OCI-LY3 (cell line): ENCODE measurements at regions not wholly inside any gene's neighbourhood (a gene's known extent, or its start where the extent isn't known, plus 50 kb on each side); places are given as distances from the start of the nearest gene placed in this dataset.
"Not testable (repeated sequence)": the region's sequence is repeated elsewhere in the genome, so short reads cannot be mapped to it uniquely, and the experiment has no call there.

ENCODE experiments used
- H2AFZ ChIP-seq: fragments of 200-600, 300-600 bp; shearing (Covaris generic); 2 replicates; pipeline ENCODE4 v1.6.0; 2014; ENCODE audit warnings: antibody characterized with exemption, low read depth, low read length
- H3K27ac ChIP-seq: fragments of 200-600, 300-600 bp; sonication (generic); 2 replicates; pipeline ENCODE4 v1.5.1; 2014; ENCODE audit warnings: mild to moderate bottlenecking, low read length, moderate library complexity, mixed read lengths
- H3K27me3 ChIP-seq: fragments of 200-600, 300-600 bp; sonication (generic); 2 replicates; pipeline ENCODE4 v1.6.1; 2014; ENCODE audit warnings: low read depth, low read length, mixed read lengths
- H3K36me3 ChIP-seq: fragments of 200-600, 300-600 bp; sonication (generic); replicated peaks from 2 replicates; pipeline ENCODE3; 2014; ENCODE audit warnings: low read depth, low read length, mixed read lengths
- H3K4me1 ChIP-seq: fragments of 300-600, 200-600 bp; sonication (generic); 2 replicates; pipeline ENCODE4 v1.6.1; 2014; ENCODE audit warnings: low read length, mixed read lengths
- H3K4me2 ChIP-seq: fragments of 200-600, 300-600 bp; sonication (generic); 2 replicates; pipeline ENCODE4 v1.6.1; 2014; ENCODE audit warnings: low read length, mixed read lengths
- H3K4me3 ChIP-seq: fragments of 300-600, 200-600 bp; sonication (generic); 2 replicates; pipeline ENCODE4 v1.5.1; 2014; ENCODE audit warnings: antibody characterized with exemption, mild to moderate bottlenecking, low read length, moderate library complexity
- H3K79me2 ChIP-seq: fragments of 300-600, 200-600 bp; shearing (Covaris generic); 2 replicates; pipeline ENCODE4 v1.6.1; 2014; ENCODE audit warnings: mild to moderate bottlenecking, low read length, mixed read lengths
- H3K9ac ChIP-seq: fragments of 300-600, 200-600 bp; shearing (Covaris generic); 2 replicates; pipeline ENCODE4 v1.6.0; 2014; ENCODE audit warnings: mild to moderate bottlenecking, low read length, moderate library complexity
- H3K9me3 ChIP-seq: fragments of 200-600, 300-600 bp; shearing (Covaris generic); 2 replicates; pipeline ENCODE4 v1.6.1; 2014; ENCODE audit warnings: low read length, mixed read lengths; ENCODE audit not compliant: insufficient read depth
- H4K20me1 ChIP-seq: fragments of 200-600, 300-600 bp; sonication (generic); 2 replicates; pipeline ENCODE4 v1.6.1; 2016; ENCODE audit warnings: low read length, mixed read lengths; ENCODE audit not compliant: insufficient read depth

DNA sequence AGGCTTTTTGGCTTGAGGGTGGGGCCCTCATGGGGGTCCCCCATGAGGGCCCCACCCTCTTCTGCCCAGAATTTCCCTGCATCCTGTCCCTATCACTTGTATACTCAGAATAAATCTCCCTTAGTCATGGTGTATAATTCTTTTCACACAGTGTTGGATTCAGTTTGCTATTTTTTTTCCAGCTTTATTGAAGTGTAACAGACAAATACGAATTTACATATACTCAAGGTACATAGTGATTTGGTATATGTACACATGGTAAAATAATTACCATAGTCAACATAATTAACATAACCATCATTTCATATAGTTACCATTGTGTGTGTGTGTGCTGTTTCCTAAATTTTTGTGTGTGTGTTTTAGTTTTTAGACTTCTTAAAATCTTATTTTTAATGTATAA, 289.4 kb downstream of the CNTNAP3B start:
- not testable (repeated sequence) for H3K9me3 ChIP-seq, H3K27ac ChIP-seq, H3K36me3 ChIP-seq, H3K4me1 ChIP-seq, H3K4me2 ChIP-seq, H3K27me3 ChIP-seq, H3K9ac ChIP-seq, H2AFZ ChIP-seq, H3K79me2 ChIP-seq, H4K20me1 ChIP-seq, H3K4me3 ChIP-seq

DNA sequence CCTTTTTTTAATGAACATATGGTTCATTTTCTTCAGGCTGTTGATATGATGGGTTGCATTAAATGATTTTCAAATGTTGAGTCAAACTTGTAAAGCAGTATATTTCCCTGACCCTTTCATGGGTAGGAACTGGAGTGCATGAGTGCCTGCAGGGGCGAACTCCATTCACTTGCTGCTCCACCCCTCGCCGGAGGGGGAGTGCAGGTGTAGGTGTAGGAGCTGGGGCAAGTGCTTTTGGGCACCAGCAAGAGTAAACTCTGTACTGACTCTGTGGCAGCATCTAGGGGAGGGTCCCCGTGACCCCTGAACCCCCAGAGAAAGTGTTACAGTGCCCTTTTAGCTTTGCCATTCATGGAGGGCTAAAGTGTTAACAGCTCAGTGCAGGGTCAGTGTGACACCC, 290.3 kb downstream of the CNTNAP3B start:
- not testable (repeated sequence) for H3K9ac ChIP-seq, H3K4me2 ChIP-seq, H3K4me3 ChIP-seq, H2AFZ ChIP-seq, H3K36me3 ChIP-seq, H3K79me2 ChIP-seq, H3K4me1 ChIP-seq, H3K9me3 ChIP-seq, H4K20me1 ChIP-seq, H3K27me3 ChIP-seq, H3K27ac ChIP-seq

DNA sequence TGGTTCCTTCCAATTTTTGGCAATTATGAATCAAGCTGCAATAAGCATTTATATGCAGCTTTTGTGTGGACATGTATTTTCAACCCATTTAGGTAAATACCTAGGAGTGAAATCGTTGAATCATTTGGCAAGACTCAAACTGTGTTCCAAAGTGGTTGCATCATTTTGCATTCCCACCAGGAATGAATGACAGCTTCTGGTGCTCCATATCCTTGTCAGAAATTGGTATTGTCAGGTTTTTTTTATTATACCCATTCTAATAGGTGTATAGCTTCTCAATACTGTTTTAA, 290.7 kb downstream of the CNTNAP3B start:
- H3K79me2 ChIP-seq, H4K20me1 ChIP-seq, H3K9me3 ChIP-seq, H3K4me3 ChIP-seq, H3K4me2 ChIP-seq, H3K36me3 ChIP-seq, H3K4me1 ChIP-seq, H3K27me3 ChIP-seq, H3K9ac ChIP-seq, H2AFZ ChIP-seq, H3K27ac ChIP-seq: not testable (repeated sequence)

DNA sequence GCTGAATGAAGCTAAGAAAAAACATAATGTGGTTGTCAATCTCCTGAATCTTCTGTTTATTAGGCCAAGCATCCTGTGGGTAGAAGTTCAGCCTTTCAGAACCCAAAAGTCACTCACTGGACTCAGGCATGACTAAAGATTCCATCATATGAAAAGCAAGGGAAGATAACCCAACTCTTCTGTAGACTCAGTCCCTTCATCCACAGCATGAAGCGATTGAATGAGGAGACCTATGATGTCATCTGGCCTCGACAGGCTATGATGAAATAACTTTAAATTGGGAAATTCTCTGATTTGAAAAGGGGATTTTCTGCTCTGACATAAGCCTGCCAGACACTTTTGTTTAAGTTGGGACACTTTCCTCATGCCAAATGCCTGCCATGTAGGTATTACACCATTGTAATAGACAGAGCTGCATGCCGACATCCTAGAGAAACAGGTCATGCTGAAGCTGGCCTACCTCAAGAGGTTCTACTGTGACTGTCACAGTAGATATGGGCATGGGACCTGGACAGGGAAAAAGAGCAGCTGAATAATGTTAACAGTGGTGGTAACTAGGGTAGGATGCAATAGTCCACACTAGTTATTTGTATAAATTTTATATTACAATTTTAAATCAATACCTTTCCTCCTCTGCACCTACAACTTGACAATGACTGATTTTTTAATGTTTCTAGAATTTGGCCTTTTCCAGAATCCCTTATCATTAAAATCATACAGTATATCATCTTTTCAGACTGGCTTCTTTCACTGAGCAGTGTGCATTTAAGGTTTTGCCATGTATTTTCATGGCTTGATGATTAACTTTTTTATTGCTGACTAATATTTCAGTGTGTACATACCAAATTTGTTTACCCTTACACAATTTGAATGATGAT, 291.3 kb downstream of the CNTNAP3B start:
- H3K4me3 ChIP-seq, H3K79me2 ChIP-seq, H3K36me3 ChIP-seq, H3K9ac ChIP-seq, H3K4me2 ChIP-seq, H4K20me1 ChIP-seq, H3K9me3 ChIP-seq, H2AFZ ChIP-seq, H3K27ac ChIP-seq, H3K27me3 ChIP-seq, H3K4me1 ChIP-seq: not testable (repeated sequence)

DNA sequence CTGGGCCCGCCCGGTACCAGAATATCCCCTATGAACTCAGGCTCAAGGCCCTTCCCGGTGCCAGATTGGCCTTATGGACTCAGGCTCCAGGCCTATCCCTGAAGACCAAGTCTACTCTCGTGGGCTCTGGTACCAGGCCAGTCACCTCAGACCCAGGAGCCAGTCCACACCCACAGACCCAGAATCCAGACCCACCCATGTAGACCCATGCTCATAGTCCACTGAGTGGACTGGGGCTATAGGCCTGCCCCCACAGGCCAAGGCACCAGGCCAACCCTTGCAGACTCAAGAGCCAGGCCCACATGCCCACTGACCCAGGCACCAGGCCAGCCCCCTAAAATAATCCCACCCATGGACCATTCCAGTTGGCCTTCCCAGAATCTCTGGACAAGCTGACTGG, 296.1 kb downstream of the CNTNAP3B start:
- not testable (repeated sequence) for H3K79me2 ChIP-seq, H3K4me3 ChIP-seq, H3K4me2 ChIP-seq, H3K27me3 ChIP-seq, H4K20me1 ChIP-seq, H3K9ac ChIP-seq, H2AFZ ChIP-seq, H3K27ac ChIP-seq, H3K4me1 ChIP-seq, H3K36me3 ChIP-seq, H3K9me3 ChIP-seq

DNA sequence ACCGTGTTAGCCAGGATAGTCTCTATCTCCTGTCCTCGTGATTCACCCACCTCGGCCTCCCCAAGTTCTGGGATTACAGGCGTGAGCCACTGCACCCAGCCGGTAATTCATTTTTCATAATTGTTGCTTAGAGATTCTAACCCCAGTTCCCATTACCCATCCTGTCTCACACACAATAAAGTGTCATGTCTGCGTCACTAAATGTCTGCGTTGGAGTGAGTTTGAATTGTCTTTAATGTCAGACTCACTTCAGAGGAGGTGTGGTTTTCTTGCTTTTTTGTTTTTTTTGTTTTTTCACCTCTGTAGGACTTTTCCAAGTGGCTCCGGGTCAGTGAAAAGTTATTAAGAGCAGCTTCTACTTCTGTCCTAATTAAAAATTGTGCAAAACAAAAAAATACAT, 304.5 kb downstream of the CNTNAP3B start:
- not testable (repeated sequence) for H3K27me3 ChIP-seq, H4K20me1 ChIP-seq, H3K36me3 ChIP-seq, H3K9ac ChIP-seq, H3K4me3 ChIP-seq, H3K27ac ChIP-seq, H3K4me2 ChIP-seq, H2AFZ ChIP-seq, H3K4me1 ChIP-seq, H3K9me3 ChIP-seq, H3K79me2 ChIP-seq

DNA sequence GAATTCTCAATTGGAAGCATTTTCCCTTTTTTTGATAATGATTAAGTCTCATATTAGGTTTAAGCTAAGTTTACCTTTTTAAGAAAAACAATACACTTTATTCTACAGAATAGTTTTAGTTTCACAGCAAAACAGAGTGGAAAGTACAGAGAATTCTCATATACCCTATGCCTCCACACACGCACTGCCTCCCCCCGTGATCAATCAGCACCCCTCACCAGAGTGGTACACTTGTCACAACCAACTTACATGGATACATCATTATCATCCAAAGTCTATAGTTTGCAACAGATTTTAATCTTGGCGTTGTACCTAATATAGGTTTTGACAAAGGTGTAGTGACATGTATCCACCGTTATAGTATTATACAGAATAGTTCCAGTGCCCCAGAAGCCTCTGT, 326.5 kb downstream of the CNTNAP3B start:
- not testable (repeated sequence) for H3K27ac ChIP-seq, H2AFZ ChIP-seq, H3K79me2 ChIP-seq, H3K4me1 ChIP-seq, H3K9me3 ChIP-seq, H3K27me3 ChIP-seq, H3K9ac ChIP-seq, H4K20me1 ChIP-seq, H3K4me2 ChIP-seq, H3K36me3 ChIP-seq, H3K4me3 ChIP-seq
